Thoracic aorta (tissue), 2 donors: ENCODE measurements at regions not wholly inside any gene's neighbourhood (a gene's known extent, or its start where the extent isn't known, plus 50 kb on each side); places are given as distances from the start of the nearest gene placed in this dataset.

Source experiments
- ATAC-seq: fragments of 150-250 bp; one replicate; pipeline ENCODE4 v1.8.0; 2017; ENCODE audit warnings: low read depth; ENCODE audit not compliant: insufficient number of reproducible peaks, low FRiP score
- DNase-seq: peaks from one replicate; pipeline ENCODE4 v3.0.0-alpha.2; 2020; ENCODE audit warnings: low spot score
- H3K27ac ChIP-seq, 2 donors: fragments of 200-600 bp; sonication (generic); 1 replicate in 1 of 2; 2 replicates in 1 of 2; pipeline ENCODE4 v1.5.1; 2016; ENCODE audit warnings: mild to moderate bottlenecking in 2 of 2, moderate library complexity in 2 of 2
- H3K27me3 ChIP-seq: fragments of 200-600 bp; sonication (generic); replicated peaks from 2 replicates; pipeline ENCODE4 v1.6.0; 2016; ENCODE audit warnings: mild to moderate bottlenecking; ENCODE audit not compliant: insufficient read depth
- H3K36me3 ChIP-seq: fragments of 200-600 bp; sonication (generic); one replicate; pipeline ENCODE4 v1.5.1; 2016
- H3K4me1 ChIP-seq, 2 donors: fragments of 200-600 bp; sonication (generic); 1 replicate in 1 of 2; 2 replicates in 1 of 2; pipeline versions ENCODE4 v1.5.1 to v1.6.0; 2016; ENCODE audit warnings: low read depth in 2 of 2, mild to moderate bottlenecking in 1 of 2; ENCODE audit not compliant: control insufficient read depth in 1 of 2
- H3K4me3 ChIP-seq: fragments of 200-600 bp; sonication (generic); 2 replicates; pipeline ENCODE4 v1.5.1; 2016; ENCODE audit warnings: mild to moderate bottlenecking
- H3K9me3 ChIP-seq: fragments of 200-600 bp; sonication (generic); 2 replicates; pipeline ENCODE4 v1.5.1; 2016
- CTCF ChIP-seq: fragments of 200-600 bp; sonication (generic); IDR thresholded peaks from one replicate; pipeline ENCODE4 v1.5.1; 2019; ENCODE audit warnings: antibody characterized with exemption

DNA sequence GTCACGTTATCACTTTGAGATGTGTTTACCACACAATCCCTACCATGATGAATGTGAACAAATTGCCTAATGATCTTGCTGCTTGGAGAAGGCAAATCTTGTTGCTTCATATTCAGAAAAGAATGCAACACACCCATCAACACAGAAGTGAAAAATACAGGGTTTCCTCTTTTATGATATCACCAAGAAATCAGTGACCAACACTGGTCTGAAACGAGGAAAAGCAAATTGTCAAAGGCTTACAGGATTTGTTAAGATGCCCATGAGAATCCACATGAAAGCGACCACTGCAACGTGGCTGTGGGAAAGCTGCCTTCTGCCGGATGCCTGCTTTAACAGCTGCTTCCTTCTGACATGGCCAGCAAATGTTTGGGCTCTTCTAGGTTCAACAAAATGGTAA, 397.6 kb upstream of the LRATD1 start:
- Histone ChIP-seq H3K27ac (no peak overlapping the region), H3K9me3 (no peaks in the 10 kb centered on the region), H3K4me1 (no peaks in the 10 kb centered on the region), H3K27me3 (no peaks in the 10 kb centered on the region), H3K4me3 (no peak overlapping the region), H3K36me3 (no peaks in the 10 kb centered on the region)
- ATAC-seq (no peak), DNase-seq (no peak)
- no peak for TF ChIP-seq CTCF

- TF ChIP-seq CTCF = no peak
- DNase-seq (no peak), ATAC-seq (no peak)
- Histone ChIP-seq H3K4me1 (no peaks in the 10 kb centered on the region), H3K9me3 (no peaks in the 10 kb centered on the region), H3K36me3 (no peaks in the 10 kb centered on the region), H3K27me3 (no peaks in the 10 kb centered on the region), H3K27ac (no peak overlapping the region), H3K4me3 (no peak overlapping the region)
Measured at GRCh38 chr2:14235667-14236066, 396.9 kb upstream of the LRATD1 start.

GRCh38 chr2:14237902-14238301, 394.6 kb upstream of the LRATD1 start:
- no peaks in the 10 kb centered on the region for H3K4me1 ChIP-seq
- no peaks in the 10 kb centered on the region for H3K27me3 ChIP-seq
- H3K9me3 ChIP-seq = no peaks in the 10 kb centered on the region
- no peak overlapping the region for H3K4me3 ChIP-seq
- DNase-seq (no peak), ATAC-seq (no peak)
- H3K27ac ChIP-seq = no peak overlapping the region
- no peaks in the 10 kb centered on the region for H3K36me3 ChIP-seq
- no peak for TF ChIP-seq CTCF

DNA sequence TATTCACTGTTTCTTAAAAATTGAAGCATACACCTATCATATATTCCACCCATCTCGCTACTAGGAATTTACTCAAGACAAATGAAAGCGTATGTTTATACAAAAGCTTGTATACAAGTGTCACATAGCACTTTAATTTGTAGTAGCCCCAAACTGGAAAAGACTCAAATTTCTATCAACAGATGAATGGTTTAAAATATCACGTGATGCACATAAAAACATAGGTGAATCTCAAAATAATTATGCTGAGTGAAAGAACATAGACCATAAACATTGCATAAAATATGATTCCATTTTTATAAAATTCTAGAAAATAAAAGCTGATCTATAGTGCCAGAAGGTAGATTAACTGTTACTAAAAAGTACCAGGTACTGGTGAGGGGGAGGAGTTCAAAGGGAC, 392.9 kb upstream of the LRATD1 start:
- no peak for ATAC-seq
- no peak for TF ChIP-seq CTCF
- Histone ChIP-seq H3K36me3 (no peaks in the 10 kb centered on the region), H3K9me3 (no peaks in the 10 kb centered on the region), H3K4me1 (no peaks in the 10 kb centered on the region), H3K27me3 (no peaks in the 10 kb centered on the region), H3K4me3 (no peak overlapping the region), H3K27ac (no peak overlapping the region)
- DNase-seq = no peak

DNA sequence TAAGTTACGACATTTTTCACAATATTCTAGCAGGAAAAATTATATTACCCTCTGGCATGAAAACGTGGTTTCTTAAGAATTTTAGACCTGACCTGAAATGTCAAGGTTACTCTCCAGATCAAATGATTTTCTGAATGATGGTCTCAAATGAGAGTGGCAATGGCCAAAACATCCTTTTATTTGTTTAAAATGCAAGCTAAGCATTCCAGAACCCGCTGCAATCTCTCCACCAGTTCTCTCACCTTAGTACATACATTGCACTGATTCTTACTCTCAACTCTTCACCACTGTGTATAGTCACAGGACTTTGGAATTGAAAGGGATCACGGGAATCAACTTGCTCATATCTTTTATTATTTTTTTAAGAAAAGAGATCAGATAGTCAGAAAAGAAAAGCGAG, 391.6 kb upstream of the LRATD1 start:
- DNase-seq (no peak), ATAC-seq (no peak)
- no peak overlapping the region for H3K4me3 ChIP-seq
- H3K4me1 ChIP-seq = no peaks in the 10 kb centered on the region
- no peak overlapping the region for H3K27ac ChIP-seq
- H3K9me3 ChIP-seq = no peaks in the 10 kb centered on the region
- no peaks in the 10 kb centered on the region for H3K27me3 ChIP-seq
- H3K36me3 ChIP-seq = no peaks in the 10 kb centered on the region
- TF ChIP-seq CTCF = no peak
